SKM-1 treated with dmso at 0.1 percent for 144 hours (cell line): ENCODE measurements at regions not wholly inside any gene's neighbourhood (a gene's known extent, or its start where the extent isn't known, plus 50 kb on each side); places are given as distances from the start of the nearest gene placed in this dataset.

Source experiments
- DNase-seq: peaks from one replicate; lab custom pipeline; 2025; ENCODE audit not compliant: unreplicated experiment; lab: John Stamatoyannopoulos, UW

DNA sequence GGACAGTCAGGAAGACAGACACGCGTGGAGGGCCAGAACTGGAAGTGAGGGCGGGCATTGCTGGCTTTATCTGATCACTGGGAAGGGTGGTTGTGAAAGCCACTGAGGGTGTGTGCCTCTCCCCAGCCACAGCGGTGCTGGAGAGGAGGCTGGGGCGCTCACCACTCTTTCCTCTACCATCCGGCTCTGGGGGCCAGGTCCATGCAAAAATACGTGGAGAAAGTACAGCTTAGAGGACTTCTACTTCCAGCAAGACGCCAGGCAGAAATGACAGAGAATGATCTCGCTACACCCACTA, 148.8 kb upstream of the RPS6KA2 start:
- no peak for DNase-seq

DNA sequence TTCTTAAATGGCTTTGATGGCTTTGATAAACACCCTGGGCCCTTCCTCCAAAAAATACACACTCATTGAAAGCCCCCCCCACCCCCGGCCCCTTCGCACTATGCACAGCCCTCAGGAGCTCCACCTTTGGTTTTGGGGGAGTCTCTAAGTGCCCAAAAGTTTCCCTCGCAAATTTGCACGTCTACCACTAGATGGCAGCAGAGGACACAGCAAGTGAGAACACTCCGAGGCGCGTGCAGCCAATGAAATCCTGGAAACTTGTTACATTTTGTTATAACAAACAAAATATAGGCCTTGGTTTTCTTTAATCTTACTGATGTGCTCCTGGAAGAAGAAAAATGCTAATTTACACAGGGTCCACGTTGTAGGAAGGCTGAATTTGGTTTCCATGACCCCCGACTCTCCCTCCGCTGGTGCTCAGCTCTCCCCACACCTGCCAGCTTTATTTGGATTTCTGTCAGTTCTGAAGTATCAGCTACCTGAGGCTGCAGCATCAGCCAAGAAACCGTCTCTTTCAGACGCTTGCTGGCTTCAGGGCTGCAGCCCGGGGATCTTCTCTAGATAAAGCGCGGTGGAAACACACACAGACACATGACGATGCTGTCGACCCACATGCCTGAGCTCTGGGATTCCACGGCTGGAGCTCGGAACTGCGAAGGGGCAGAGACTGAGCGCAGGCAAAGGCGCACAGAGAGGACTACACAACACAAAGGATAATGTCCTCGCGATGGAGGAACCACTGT, 148.3 kb upstream of the RPS6KA2 start:
- peak; percentile 72 for DNase-seq

DNA sequence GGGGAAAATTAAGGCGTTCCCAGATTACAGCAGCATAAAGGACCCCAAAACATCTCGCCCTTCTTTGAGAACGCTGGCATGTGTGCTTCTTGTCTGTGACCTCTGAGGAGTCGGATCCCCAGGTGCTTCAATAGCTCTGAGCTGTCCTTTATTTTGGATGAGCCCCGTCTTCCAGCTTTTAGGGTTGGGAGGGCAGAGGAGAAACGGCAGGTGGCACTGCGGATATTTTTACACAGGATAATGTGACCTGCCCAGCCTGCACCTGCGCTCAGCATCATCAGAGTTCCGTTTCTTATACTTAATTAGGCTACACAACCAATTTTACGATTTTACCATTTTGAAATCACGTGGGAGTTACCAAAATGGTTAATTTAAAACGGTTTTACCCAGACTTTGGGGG, 147.7 kb upstream of the RPS6KA2 start:
- no peak for DNase-seq

DNA sequence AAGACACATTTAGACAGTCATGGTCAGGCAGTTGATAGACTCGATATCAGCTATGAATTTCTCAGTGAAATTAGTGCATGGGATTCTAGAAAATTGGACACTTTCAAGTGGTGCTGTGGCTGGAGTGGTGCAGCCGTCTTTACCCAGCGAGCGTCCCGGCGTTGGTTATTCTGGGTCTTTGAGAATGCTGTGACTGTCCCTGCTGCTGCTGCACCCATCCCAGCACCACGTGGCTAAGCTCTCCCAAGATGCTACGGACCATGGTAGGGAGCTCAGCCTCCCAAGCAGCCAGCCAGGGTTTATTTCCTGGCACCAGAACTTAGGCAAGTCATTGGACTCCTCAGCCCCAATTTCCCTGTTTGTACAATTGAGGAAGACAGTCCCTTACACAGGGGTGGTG, 147.2 kb upstream of the RPS6KA2 start:
- no peak for DNase-seq

DNA sequence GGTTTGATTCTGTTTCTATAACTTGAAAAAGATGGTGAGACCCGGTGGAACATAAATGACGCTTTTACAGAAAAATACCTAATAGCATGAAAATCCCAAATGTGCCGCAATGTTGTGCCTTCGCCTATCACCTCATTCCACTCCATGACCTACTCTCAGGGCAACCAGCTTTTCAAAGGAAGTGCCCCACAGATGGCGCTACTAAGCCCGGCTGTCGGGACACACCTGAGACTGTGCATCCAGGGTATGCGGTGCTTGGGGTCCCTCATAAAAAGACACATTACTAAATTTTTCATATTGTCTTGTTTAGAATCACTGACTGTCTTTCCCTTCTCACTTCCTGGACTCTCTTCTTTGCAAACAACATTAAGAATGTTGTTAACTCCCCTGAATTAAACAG, 145.5 kb upstream of the RPS6KA2 start:
- DNase-seq: no peak

DNA sequence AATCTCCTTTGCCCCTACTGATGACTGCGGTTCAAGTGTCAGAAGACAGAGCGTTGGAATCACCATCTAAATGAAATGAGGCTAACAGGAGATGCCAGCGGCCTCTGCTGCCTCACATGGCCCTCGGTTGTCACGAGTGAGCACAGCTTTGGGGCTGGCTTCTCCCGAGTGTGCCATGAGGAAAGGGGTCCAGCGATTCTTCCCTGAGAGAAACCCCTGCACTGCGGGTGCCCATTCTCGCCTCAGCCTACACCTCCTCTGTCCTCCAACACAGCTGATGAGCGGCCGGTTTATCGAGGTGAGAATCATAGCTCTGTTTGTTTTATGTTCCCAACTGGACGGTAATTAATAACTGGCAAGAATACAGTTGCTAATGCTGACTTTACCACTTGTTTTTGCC, 144.7 kb upstream of the RPS6KA2 start:
- no peak for DNase-seq

DNA sequence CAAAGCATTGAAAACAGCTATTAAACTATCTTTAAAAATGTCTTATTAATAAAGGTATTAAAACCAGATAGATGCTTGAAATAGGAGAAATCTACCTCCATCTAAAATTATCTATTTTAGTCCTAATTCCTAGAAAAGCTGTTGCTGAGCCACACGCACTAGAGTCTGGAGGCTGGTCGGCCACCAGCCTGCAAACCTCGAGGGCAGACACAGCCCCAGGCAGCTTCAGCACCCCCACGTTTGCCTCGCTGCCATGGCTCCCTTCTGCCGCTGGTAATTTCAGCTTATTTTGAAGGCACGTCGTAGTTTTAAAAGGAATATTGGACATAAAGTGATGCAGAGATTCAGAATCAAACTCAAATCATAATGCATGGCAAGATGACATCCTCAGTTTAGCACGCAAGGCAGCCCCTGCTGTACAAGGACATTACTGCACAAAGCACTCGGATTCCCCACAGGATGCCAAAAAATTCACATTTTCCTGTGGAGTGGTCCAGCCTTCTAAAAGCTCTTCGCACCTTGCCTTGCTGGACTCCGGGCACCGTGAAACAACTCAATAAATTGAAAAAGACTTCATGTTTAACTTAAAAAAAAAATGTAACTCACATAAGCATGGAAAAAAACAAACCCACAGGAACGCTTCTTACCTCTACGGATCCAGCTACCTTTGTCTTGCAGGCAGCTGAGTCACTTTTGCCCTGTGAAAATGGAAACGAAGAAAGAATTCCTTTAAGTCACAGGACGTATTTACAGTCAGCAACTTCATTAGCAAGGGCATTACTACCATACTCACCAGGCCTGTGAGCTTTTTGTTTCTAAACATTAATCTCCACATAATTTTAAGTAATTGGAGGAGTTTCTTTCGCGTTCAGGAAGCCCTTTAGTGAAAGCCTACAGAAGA, 143.4 kb upstream of the RPS6KA2 start:
- DNase-seq: no peak

DNA sequence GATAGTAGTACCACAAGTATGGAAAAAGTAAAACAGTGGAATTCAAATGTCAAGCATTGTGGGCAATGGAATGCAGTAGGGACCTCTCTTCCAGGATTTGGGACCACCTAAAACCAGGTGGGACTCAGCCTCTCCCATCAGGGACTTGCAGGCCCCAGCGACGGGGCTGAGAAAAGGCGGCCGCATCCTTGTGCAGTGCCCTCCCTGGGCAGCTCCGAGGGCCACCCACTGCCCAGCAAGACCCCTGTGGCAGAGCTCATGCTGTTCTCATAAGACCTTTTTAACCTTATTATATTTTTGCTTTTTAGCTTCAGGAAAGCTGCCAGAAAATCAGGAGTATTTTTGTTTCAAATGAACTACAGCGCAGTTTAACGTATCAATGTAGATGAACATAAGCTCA, 142.6 kb upstream of the RPS6KA2 start:
- DNase-seq: no peak

DNA sequence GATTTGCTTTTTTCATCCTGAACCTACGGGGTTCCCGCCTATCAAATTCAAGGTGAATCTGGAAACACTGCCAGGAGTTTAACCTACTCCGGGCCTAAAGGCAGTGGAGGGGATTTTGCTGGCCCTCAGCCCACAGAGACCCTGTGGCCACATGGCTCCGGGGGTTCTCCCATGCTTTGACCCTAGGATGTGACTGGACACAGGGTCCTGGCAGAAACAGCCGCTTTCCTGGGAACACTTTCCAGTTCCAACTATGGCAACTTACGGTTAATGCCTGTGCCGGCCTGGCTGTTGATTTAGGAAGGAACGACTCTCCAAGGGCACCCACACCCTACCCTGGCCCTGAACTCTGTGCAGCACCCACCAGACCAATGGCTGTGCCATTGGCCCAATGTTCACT, 141.7 kb upstream of the RPS6KA2 start:
- no peak for DNase-seq

DNA sequence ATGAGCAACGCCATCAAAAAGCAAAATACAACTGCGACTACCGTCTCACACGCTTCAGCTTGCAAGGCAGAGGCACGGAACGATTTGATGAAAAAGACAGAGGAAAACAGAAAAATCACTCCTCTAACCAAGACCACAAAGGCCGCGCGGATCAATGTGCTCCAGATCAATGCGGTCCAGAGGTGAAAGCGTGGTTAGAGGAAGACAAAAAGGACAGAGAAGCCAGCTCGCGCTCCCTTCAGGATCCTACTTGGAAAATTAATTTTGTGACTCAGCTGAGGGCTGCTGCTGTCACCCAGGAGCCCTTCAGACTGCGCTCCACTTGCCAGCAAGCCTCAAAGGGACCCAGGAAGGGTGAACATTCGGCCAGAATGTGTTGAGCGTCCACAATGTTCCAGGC, 140.2 kb upstream of the RPS6KA2 start:
- DNase-seq: no peak

DNA sequence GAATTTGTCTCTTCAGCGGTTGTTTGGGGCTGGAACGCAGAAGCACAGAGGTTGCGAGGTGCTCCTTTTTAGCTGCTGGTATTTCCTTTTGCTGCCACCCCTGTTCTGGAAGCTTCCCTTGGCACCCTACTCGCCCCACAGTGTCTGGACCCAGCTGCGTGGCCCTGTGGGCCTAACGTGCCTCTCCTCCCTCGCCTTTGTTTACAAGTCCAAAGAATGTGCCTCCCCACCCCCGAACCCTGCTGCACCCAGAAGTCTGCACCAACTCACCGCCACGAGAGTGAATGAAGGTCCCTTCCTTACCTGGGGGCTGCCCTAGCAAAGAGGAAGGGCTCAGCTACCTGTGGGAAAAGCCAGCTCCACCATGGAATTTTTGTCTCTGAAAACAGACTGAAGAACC, 139.7 kb upstream of the RPS6KA2 start:
- no peak for DNase-seq

DNA sequence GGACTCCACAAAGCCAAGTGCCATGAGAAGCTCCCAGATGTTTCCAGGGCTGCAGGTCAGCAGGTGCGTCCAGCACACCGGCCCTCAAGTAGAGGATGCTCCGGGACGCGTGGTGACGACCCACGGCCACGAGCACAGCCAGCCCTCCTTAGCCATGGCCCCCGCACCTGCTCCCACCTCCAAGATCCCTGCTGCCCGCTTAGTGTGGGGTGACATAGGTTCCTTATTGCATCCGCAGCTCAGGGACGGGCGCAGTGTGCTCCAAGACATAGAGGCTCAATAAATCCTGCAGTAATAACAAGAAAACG, 138.1 kb upstream of the RPS6KA2 start:
- no peak for DNase-seq

DNA sequence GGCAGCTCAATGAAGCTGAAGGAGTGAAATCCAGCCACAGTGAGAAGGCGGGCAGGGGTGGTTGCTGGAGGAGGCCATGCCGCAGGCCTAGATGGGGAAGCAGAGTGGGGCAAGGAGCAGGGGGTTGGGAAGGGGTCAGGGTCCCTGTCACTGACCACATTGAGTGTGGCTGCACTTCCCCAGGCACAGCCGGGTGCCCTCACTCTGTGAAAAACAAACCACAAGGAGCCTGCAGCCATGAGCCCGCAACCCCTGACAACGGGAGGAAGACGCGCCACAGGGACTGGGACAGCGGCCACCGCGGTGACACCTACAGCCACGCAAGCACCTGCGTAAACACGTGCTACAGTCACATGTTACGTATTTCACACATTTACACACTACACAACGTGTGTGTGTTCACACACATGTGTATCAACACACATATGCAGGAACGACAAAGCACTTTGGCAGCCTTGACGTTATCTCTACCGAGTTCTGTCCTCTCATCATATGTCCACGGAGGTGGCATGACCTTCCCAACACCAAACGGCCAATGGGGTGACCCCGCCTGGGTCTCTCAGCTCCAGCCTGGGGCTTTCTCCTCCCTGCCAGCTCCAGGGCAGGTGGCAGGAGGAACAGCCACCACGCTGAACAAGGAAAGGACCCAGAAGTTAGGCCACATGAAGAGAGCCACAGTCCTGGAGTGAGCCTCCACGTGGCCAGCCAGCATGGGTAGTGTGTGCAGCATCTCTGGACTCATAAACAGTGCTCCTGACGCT, 137.6 kb upstream of the RPS6KA2 start:
- no peak for DNase-seq

DNA sequence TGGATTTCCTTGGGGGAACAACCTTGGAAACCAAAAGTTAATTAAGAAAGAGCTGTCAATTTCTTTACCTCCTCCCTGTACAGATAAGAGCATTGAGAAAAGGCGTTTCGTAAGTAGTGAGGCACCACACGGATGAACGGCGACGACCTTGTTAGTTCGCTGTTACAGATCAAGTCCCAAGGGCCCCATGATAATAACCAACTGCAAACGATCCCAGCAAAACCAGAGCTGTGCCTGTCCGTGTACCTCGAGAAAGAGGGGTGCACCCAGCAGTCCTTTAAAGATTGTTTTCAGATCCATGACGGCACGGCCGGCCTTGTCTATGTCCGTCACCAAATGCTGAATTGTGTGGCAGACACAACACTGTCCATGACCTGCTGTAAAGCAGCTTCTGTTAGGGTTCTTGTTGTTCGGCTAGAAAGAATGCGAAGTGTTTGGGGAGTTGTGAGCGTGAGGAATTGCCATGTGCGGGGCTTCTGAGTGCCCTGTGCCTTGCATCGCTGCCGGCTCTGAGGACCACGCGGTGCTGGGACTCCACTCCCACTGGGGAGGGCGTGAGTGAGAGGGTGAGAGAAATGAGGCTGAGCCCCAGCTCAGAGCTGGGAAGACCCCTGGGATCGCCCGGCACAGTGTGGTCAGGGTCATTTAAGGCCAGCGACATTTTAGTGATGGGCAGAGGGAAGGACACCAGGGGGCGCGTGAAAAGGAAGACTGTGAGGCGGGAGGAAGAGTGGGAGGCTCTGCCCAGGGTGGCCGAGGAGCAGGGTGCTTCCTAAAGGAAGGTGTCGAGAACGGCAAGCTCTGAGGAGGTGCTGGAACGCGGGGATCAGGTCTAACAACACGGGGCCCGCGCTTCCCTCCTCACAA, 136.8 kb upstream of the RPS6KA2 start:
- DNase-seq: no peak

DNA sequence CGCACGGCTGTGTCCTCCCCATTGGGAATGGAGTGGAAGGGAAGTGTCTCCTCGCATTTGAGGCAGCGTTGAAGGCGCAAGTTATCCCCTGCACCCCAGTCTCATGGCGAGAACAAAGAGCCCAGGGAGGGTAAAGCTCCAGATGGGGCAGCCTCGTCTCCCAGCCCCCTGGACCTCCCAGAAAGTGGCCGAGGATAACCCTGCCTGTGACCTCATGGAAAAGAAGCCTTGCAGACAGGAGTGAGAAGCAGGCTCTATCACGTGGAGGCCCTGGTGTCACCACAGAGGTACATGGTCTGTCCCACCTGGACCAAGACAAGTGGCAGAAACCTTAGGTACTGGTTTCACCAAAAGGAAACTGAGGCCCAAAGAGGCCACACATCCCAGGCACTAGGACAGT, 134.8 kb upstream of the RPS6KA2 start:
- no peak for DNase-seq

DNA sequence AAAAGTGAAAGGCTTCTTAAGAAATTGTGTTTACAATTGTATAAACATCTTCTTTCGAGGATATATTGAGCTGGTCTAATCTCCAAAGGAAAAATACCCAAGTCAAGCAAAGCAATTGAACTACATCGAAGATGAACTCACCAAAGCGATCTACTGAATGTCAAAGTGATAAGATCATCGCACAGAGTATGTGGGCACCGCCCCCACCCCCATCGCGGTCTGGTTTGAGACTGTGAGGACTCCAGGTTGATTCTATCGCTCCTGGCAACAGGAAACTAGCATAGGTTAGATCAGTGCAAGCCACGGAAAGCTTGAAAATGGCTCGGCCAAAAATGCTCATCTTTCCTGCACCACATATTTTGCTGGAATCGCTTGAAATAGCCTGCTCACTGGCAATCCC, 133.2 kb upstream of the RPS6KA2 start:
- DNase-seq: no peak

DNA sequence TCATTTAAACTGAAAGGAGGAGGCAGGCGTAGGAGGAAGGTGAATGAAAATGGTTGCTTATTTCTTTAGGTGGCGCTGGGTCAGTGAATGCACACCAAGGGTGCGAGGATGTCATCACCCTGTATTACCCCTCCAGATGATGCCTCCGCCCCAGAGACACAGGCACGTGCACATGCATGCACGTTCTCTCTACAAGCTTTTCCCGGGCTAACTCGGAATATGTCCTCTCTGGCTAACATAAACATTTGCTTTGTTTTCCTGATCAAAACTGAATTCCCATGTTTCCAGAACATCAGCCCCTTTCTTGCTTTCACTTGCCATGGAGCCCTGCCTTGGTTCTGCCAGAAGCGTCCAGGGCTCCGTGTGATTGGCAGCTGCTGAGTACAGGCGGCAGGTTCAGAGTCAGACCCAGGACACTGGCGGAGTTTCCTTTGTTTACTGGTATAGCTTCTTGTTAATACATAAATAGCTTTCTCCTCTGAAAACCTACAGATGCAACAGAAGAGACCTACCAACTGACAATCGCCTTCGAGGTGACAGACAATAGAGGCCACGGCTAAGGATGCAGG, 131.2 kb upstream of the RPS6KA2 start:
- DNase-seq: no peak

DNA sequence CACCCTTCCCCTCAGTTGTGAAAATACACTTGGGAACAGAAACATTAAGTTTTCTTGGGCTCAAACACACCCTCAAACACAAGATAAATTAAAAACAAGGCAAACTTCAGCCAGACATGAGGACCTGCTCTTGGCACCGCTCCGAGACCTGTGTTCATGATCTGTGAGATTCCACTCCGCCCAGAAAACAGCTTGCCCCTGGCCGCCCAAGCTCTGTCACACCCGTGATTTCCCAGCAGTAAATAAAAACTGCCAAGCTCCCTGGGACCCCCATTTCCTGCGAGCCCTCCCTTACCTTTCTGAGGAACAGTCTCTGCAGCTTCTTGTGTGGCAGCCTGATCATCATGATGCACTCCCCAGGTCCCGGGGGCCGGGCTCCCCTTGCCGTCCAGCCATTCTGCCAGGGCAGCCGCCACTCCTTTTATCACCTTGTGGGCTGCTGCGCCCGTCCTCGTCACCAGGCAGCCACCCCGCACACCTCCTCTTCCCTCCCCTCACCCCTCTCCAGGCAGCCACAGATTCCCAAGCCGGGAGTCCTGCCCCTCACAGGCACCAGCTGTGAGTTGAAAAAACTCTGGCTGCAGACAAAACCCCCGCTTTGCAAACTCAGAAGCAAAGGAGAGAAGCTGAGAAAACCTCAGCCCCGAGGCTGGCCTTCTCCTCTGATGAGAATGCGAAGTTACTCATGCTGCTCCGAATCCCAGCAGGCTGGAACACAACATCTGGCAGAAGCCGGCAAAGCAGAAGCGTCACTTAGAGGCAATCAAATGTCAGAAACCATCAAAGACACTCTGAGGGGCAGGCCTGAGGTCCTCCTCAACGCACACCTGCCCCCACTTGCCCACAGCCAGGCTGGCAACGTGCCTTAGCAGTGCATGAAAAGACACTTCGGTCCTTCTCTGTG, 130.4 kb upstream of the RPS6KA2 start:
- DNase-seq: no peak

DNA sequence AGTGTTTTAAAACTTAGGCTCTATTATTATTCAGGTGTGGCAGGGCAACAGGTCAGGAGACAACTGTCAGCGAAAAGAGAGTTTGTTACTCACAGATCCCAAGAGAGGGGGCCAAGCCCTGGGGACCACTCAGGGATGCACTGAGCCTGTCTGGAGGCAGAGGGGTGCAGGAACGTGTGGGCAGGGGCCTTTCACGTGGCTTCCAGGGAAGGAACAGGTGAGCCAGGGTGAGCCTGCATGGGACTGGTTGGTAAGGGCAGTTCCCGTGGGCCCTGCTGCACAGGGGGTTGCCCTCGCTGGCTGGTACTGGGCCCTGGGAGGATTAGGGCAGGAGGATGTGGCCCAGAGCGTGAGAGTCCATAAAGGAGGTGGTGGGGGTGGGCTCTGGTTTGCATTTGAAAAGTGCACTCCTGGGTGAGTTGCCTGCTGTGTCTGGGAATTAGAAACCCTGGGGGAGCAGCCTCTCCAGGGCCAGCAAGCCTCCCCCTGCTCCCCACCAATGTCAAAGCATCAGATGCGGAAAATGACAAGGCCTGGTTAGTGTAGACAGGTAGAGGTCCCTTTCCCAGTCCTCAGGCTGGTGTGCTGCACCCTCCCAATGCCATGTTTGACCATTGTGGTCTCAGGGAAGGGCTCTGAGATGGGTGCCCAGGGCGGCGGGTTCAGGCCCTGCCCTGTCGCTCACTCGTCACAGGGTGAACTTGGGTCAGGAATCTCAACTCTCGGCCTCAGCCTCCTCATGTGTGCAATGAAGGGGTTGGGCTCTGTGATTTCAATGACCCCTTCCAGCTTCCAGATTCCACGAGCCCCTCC, 127.4 kb upstream of the RPS6KA2 start:
- DNase-seq: no peak
